NCI-H748 treated with DMSO at 0.1 percent for 48 hours (cell line): ENCODE measurements at regions not wholly inside any gene's neighbourhood (a gene's known extent, or its start where the extent isn't known, plus 50 kb on each side); places are given as distances from the start of the nearest gene placed in this dataset.

Source experiments
- DNase-seq: peaks from one replicate; lab custom pipeline; 2025; lab: John Stamatoyannopoulos, UW

DNA sequence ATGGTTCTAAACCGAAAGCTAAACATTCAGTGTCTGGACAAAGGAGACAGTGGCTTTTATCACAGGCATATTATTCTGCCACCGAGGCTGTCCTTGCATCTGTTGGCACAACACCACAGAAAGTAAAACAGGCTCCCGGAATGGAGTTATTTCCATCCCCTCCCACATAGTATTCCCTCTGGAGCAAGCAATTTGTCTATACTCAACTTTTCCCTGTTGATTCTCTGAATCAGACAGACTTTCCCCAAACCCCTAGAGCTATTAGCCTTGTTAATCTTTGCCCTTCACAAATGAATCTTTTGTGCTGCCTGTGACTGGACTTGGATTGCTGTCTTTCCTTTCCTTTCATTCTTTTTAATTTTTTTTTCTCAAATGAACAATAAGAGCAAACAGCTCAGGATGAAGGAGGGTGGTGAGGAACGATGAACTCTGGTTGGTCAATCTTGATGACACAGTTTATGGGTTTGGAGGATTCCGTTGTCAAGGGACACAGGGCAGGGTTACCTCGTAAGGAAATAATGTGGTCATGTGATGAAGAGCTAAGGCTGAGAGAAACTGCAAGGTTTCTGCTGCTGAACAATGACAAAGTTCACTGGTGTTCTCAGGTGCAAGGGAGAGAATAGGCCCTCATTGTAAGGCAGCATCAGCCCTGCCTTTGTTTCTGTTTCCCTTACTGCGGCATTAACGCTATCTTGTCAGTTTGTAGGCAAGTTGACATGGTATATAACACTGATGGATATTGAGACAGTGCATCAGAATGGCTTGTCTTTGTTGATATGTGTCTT is 275.0 kb upstream of the BMP2 start:
- no peak for DNase-seq

DNA sequence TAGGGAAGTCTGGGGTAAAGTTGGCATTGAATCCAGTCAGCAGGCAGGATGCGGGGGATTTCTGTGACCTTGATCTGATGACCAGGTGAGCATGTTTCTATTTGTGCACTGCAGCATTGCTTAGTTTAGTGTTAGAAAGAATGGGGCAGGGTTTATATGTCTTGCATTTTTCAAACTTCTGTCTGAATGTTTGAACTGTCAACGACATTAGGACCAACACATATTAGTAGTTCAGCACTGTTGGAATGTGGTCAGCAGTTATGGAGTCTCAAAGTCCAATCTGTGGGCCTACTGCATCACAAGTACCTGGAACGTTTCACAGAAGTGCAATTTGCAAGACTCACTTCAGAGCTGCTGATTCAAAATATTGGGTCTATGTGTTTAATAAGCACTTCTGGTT is 276.6 kb upstream of the BMP2 start:
- no peak for DNase-seq

DNA sequence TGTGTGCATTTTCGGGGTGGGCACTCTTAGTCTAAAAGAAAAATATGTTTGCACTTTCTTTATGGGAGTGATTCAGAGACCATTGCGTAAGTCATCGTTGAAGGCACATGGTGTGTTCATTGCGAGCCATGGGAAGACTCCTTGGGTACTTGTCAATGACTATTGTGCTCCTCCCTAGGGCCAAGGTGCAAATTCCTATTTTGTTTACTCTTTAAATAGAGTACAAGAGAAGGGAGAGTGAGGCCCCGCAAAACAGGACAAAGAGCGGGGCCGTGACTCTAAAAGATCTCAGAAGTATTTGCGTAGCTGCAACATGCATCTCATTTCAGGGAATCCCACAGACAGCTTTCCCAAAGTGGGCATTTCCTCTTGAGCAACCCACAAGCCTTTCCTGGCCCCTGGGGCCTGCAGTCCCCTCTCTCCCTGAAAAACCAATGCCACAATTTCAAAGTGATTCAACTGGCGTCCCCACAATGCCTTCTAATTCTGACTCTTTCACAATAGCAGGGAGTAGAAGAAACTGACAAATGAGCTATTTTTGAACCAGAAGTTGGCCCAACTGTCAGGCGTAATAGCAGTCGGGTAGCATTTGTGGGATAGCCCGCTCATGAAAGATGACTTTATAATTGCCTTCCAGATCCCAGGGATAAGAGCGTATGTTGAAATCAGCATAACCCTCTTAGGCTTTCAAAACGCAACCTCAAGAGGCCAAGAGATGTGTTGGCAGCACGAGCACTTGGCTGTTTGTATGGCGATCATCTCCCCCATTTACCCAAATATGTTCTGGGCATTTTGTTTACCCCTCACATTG is 277.9 kb upstream of the BMP2 start:
- peak; percentile 99 for DNase-seq

GRCh38 chr20:6485351-6485750 is 282.1 kb upstream of the BMP2 start:
- DNase-seq: no peak

DNA sequence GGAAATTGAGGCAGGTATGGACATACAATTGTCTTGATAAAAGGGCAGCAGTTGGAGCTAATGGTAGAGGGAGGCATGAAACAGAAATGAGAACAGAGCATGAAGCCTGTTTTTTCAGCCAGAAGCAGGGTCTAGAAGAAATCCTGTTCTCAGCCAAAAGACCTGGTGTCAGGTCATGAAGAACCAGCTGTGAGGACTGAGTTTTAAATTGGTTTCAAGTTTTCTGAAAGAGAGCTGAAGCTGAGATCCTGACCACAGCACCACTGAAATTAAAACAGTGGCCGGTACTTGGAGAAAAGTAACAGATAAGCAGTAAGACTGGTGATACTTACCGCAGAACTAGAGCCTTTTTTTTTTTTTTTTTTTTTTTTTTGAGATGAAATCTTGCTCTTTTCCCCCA is 283.8 kb upstream of the BMP2 start:
- DNase-seq: no peak

GRCh38 chr20:6482486-6482885 is 285.0 kb upstream of the BMP2 start:
- no peak for DNase-seq

DNA sequence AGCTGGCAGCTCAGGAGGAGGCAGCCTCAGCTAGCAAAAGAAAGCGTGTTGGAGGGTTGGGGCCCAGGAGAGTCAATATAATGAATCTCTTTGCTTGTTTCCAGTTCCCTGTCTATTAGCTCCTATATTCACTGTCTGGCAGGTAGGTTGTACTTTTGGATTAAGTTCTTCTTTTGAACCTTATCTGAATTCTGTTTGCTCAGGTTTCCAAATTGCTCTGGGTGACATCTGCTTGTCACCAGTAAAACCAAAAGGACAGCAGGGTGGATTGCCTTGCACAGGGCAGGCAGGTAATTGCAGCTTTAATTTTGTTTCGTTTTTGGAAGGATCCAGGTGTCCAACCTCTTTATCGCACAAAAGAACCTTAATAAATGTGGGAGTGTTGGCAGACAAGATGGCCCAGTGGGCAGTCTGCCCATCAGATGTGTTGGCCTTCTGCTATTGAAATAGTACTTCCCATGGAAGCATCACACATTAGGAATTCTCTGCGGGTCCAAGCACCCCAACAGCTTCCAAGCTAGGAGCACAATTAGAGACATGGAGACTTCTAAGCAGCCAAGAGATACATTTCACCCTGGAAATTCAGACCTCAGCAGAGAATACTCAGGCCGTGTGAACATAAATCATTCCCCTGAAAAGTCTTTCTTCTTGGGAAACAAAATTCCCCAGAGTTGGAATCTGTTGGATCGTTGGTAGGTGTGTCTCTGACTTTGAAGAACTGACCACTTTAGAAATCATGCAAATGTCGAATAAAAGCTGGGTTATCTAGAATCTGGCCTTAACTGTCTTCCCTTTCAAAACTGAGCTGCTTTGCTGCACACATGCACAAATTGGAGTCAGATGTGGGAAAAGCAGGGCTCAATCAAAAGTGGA is 286.9 kb upstream of the BMP2 start:
- peak; percentile 80 for DNase-seq

GRCh38 chr20:6473197-6473596 is 294.3 kb upstream of the BMP2 start:
- DNase-seq: no peak

DNA sequence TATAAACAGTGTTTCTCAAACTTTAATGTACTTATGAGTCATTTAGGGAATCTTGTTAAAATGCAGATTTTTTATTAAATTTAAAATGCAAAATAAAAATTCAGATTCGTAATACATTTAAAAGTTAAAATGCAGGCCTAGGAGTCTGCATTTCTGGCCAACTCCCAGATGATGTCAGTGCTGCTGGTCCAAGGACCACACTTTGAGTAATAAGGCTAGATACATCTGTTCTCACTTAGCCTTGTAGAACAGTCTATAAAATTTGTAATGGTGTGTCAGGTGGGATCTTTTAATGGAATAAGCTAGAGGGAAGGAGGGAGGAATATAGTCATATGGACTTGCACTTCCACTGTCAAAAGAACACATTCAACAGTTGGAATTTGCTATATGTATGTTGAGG is 295.6 kb upstream of the BMP2 start:
- no peak for DNase-seq

DNA sequence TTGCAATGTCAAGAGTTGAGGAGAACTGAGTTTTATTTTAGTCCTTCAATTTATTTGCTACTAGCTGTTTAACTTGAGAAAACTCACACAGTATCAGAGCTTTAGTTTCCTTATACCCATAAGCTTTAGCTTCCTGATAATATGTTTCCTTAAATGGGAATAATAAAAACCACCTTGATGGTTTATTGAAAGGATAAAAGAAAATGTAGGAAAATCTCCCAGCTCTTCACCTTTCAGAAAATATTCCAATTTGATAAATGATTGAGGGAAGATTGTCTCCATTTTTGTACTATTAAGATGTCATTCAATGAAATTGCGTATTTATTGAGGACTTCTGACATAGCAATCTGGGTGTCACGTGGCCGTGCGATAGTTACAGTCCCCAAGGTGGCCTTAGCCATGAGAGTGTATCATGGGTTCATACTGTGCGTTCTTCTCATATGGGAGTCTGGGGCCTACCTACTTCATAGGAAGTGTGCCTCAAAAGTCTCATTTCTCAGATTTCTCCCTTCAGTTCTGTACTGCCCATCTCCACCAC is 296.3 kb upstream of the BMP2 start:
- DNase-seq: no peak

- DNase-seq: no peak
Measured at GRCh38 chr20:6469695-6470094, 297.8 kb upstream of the BMP2 start.

GRCh38 chr20:6468423-6469116 is 298.9 kb upstream of the BMP2 start:
- no peak for DNase-seq

DNA sequence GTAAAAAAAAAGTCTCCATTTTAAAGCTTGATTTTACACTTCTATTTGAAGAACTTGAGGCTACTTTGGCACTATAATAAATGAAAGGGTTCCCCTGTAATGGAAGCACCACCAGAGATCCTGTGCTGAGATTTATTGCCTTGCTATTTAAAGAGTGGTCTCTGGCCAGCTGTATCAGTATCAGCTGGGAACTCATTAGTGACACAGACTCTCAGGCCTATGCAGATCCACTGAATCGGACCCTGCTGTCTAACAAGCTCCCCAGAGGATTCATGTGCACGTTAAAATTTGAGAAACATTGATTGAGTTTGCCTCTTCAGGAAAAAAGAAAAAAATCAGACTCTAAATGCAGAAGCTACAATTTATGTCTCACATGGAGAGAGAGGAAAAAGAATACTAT is 299.9 kb upstream of the BMP2 start:
- DNase-seq: no peak

- DNase-seq: no peak
Measured at GRCh38 chr20:6466075-6466810, 301.2 kb upstream of the BMP2 start.

GRCh38 chr20:6450841-6451240 is 316.6 kb upstream of the BMP2 start:
- no peak for DNase-seq

DNA sequence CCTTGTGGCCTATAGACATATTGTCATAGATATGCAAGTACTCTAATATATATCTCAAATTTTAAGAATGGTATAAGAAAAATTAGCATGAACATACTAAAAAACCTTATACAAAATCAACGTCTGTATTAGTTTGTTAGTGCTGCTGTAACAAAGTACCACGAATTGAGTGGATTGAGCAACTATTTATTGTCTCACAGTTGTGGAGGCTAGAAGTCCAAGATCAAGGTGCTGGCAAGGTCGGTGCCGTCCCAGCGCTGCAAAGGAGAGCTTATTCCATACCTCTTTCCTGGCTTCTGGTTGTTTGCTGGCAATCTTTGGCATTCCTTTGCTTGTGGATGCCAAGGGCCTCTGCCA is 317.6 kb upstream of the FERMT1 start:
- no peak for DNase-seq

- DNase-seq: no peak
Measured at GRCh38 chr20:6439737-6440442, 317.1 kb upstream of the FERMT1 start.

GRCh38 chr20:6434131-6434530 is 311.3 kb upstream of the FERMT1 start:
- DNase-seq: no peak

- no peak for DNase-seq
Measured at GRCh38 chr20:6430381-6430780, 307.6 kb upstream of the FERMT1 start.

DNA sequence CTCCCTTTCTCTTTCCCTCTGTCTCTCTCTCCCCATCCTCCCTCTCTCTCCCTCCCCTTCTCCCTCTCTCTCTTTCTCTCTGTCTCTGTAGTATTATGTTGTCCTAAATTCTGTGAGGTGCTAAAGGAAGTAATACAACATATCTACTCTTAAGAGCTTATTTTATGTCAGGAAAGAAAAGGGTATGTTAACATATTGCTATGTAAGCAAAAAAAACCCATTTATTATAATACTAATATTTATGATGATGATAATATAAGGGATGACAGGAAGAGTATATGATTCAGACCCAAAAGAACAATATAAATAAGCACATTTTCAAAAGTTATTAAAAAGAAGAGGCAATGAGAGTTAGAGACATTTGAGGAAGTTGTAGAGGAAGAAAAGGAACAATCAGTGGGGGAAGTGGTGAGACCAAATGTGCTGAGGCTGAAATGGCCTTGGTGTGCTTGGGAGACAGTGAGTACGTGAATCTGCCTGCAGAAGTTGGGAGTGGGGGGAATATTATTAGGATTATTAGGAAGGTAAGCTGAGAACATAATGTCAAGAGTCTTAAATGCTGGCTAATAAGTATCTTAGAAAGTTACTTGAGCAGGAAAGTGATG is 303.6 kb upstream of the FERMT1 start:
- DNase-seq: no peak
